ENCODE measurements at regions not wholly inside any gene's neighbourhood (a gene's known extent, or its start where the extent isn't known, plus 50 kb on each side); places are given as distances from the start of the nearest gene placed in this dataset.

DNA sequence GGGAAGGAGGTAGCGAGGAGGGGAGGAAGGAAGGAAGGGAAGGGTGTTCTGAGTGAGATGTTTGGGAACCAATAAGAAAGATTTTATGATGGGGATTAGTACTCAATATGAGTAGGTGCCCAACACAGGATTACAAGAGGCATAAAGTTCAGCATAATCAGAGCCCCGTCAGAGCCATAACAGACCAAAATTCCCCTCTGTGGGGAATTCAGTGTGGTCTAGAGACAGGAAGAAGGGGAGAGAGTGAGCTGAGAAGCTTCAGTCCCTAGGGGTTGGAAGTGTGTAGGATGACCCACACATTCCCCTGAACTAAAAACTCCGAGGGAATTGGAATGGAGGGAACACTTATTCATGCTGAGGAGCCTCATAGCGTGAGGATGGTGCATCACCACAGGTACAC is 160.3 kb upstream of the SASH1 start:
- no peak for DNase-seq

DNA sequence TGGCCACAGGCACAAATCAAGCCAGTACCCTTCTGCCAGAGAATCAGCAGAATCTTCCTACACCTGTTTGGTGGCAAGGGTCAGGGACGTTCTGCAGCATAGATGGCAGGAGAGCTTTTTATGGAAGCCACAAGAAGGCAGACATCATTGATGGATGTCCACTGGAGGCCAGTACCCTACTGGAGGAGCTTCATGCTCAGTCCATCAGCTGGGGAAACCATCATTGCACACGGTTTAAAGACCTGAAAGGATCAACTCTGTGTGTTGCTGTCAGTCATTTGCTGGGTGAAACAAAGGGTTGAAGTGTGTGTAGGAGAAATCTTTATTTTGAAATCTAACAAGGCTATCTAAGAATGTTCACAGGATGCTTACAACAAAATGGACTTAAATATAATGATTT is 158.9 kb upstream of the SASH1 start:
- DNase-seq, result no peak

DNA sequence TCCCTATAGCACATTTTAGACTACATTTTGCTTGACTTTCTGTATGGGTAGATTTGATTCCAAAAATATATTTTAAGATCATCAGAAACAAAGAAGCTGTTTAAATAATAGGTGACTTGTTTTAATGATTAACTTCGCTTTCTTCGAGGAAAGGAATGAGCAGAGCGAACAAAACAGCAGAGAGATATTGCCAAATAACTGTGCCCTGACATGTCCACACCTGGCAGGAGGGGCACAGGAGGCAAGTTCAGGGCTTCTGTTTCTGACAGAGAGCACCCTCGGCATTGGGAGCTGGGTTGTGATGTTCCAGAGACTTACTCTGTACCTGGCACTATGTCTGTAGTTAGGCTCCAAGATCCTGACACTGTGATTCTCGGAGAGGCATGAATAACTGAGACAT is 155.7 kb upstream of the SASH1 start:
- no peak for DNase-seq

DNA sequence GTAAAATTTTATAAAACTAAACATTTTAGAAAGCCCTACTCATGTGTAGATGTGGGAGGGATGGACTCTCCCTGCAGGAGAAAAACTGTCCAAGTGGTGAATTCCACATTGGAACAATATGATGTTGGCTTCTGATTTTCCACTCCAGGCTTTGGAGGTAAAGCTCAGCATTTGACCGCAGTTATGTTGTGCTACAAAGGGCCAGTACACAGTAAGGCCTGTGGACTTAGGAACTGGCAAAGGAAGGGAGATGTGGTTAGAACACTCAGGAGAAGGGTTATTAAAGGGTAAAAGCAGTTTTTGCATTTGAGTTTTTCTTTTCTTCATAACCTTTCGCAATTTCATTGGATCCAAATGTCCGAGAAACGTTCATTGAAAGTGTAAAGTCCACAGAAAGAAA is 150.3 kb upstream of the SASH1 start:
- DNase-seq, result no peak

DNA sequence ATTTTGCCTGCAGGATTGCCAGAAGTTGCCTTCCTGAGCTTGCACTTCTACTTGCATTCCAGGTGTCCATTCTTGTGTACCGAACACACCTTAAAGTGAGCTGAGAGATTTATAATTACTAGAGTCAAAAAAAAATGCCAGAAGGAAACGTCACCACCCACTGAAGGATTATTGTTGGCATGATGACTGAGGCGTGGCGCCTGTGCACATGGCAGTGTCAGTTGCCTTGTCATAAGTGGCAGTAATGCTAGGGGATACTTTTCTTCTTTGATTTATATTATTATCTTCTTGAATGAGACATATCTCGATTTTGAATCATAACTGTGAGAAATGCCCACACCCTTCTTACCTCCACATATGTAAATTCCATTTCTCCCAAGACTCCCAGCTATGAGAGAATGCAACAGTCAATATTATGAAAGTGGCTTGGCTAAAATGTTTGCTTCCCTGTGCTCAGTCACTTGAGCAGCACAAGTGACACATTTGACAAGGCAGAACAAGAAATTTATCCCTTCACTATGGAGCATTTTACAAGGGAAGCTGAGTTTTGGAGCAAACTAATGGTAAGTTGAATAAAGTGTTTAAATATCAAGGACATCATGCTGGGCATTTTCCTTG is 149.5 kb upstream of the SASH1 start:
- no peak for DNase-seq

DNA sequence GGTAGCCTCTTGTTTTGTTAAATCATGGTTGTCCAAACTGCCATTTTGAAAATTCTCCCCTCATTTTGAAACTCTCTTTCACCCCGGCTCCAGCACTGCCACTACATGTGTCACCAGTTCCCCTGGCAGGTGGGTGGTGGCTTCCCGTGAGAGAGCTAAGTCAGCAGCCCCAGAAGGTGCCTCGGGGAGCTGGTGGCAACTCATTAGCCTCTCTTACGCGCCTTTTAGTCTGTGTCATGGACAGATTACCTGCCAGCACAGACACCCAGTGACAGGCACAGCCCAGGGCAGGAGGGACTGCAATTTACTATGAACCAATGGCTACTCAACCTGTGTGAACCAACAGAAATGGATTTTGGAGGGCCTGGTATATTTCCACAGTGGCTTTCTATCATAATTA is 147.1 kb upstream of the SASH1 start:
- DNase-seq, result no peak

DNA sequence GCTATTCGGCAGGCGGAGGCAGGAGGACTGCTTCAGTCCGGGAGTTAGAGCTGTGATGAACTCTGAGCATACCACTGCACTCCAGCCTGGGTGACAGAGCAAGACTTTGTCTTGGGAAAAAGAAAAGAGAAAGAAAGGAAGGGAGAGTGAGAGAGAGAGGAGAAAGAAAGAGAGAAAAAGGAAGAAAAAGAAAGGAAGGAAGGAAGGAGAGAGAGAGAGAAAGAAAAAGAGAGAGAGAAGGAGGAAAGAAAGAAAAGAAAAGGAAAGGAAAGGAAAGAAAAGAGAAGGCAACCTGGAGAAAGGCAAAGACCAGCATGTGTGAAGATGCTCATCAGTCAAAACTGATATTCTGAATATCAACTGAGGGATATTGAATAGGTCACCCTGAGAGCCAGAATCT is 143.1 kb upstream of the SASH1 start:
- DNase-seq, result no peak

DNA sequence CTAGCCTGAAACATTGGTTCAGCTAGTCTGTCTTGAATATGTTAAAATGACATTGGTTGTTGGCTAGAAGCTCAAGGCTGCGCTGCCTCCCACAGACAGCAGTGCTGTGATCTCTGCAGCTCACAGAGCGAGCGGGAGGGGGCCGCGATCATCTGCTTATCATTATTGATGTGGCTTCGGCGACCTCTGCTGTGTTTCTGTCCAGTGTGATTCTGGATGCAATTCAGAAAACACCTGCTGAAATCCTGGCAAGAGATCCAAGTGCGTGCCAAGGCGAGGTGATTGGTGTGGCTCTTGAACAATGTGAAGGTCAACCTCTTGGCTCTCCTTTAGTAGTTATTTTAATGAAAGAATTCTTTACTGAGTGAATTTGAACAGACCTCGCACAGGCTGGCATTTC is 142.3 kb upstream of the SASH1 start:
- no peak for DNase-seq

DNA sequence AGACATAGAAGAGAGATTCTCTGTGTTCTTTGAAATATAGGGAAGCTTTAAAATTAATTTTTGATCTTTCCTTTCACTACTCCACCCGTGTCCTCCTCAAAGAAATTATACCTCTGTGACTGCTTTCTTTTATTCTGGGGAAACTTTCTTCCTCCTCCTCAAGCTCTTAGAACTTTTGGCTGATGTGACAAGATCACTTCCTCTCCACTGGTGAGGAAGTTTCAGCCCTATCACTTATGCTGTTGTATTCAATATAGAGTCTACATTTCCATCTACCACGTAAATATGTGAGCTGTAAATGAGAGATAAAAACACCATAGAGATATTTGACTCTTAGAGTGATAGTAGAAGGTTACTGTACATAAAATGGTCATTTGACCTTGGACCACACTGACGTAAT is 141.9 kb upstream of the SASH1 start:
- DNase-seq, result no peak

DNA sequence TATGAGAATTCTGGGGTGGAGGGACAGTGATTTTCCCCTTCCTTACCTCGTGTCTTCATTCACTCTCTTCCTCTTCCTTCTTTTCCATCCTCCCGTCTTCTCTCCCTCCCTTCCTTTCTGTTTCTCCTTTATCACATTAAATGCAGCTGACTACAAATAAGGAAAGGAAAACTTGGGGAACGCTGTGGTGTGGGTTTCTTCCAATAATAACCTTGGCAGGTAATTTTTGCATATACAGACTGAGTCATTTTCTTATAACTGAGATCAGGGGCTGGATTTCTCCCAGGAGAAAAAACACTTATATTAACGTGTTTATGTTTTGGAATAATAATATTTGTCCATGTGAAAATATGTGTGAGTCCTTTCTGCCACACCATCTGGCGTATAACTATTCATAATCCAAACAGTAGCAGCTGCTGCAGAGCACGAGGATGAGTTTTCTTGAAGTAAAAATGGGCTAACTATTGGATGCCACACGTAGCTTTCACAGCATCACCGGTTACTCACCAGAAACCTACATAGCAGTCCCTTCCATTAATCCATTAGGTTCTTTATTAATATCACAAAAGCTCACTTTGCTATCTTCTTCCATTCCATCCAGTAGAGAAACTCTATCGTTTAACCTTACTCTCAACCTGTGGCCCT is 139.2 kb upstream of the SASH1 start:
- no peak for DNase-seq

DNA sequence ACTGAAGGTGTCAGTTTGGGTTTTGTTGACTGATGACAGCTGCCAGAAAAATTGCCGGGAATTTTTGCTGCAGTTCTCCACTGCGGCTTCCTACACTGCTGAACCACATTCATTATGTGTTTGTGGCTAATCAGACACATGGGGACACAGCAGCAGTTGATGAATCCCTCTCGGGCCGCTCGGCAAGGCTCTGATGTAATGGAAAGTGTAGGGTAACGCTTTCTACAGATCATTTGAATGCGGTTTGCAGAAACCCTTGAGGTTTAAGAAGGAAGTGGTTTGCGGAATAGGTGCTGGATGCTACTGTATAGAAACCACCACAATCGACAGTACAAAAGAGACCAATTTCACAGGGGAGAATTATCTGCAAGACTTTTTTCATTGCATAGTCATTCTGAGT is 138.7 kb upstream of the SASH1 start:
- no peak for DNase-seq

DNA sequence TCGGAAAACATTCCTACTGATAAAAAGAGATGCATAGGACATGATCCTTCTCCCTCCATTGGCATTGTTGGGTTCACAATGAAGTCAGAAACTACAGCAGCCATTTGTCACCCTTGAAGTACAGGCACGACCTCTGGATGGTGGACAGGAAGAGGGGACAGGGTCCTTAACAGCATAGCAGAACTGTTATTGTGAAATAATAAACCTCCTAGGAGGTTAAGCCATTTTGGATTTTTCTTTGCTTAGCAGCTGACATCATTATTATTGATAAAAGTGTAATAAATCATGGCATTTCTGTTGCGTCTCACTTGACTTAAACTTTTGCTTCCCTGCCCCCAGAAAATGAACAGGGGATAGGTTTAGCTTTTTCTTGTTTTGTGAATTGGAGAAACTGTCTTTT is 134.3 kb upstream of the SASH1 start:
- no peak for DNase-seq

DNA sequence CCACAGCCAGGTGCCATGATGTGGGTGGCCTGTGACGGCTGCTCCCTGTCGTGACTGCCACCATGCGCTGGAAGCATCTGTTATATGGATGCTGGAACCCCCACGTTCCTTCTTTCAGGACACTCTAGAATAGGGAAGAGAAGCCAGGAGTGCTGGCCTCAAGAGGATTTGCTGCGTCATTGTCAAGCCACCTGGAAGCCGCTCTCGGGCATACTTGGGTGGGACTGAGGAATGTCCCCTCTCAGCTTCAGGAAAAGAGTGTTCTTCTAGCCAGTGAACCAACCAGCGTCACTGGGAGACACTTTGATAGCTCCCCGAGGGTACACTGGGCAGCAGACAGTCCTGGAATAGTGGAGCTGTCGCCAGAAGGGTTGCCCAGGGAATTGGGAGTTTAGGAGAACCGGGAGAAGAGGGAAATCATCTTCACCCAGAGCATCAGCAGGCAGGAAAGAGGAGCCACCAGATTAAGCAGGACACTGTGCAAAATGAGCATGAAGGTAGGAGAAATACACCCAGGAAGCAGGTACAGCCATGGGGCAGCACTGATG is 130.8 kb upstream of the SASH1 start:
- no peak for DNase-seq

DNA sequence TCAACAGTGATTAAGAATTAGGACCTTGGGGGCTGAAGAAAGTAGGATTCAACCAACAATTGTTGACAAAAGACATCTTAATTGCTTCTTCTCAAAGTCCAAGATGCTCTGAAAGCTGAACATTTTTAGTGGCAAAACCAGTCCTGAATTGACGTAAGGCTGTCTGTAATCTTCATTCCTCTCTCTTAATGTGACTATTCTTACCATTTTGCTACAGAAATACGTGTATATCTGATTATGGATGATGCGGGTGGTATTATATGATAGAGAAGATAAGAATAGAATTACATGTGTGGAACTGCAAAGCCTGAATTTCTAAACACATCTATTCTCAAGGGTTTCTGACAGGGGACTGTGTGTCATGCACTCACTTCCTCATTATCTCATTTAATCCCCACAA is 130.3 kb upstream of the SASH1 start:
- no peak for DNase-seq

DNA sequence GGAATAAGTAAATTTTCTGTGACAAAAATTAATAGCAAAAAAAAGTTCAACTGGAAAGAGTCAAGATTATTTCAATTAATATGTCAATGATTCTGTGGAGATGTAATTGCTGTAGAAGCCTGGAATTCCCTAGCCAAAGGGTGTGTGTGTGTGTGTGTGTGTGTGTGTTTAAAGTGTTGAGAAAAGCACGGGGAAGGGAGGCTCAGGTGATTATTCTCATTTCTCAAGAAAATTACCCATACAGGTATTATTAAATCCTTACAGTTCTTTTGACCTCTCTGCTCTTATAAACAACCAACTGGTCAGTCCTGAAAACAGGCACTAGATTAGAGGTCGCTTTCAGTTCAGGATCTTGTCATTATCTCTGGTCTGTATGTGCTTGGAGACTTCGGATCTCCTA is 129.3 kb upstream of the SASH1 start:
- DNase-seq, result no peak

DNA sequence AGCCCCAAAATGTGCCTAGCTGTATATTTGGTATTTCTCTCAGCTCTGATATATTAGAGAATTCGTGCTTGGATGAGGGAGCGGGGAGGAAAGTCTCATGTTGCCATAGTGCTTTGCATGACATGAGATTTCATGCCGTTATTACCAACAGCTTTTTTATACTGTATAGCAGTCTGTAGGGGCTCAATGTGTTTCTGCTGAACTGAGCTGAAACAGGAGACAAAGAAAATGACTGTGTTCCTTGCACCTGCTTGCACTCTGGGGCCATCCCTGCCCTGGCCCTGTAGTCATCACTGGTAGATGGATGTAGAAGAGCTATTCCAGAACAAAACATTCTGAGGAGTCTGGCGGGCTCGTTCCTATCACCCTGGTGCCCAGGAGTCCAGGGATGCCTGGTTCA is 128.0 kb upstream of the SASH1 start:
- DNase-seq, result no peak

DNA sequence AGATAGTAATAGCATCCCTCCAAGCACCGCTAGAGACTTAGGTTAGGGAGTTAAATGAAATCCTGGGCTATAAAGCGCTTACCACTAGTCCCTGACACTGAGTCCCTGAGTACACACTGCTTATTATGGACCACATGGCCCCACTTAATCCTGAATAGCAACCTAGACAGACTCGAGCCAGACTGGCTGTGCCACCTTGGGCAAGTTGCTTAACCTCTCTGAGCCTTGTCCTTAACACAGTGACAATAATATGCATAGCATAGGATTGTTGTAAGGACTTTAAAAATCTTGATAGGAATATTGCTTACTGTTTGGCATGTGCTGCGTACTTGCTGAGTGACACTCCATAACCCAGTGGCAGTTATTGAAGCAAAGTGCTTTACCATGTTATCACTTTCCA is 125.6 kb upstream of the SASH1 start:
- no peak for DNase-seq

DNA sequence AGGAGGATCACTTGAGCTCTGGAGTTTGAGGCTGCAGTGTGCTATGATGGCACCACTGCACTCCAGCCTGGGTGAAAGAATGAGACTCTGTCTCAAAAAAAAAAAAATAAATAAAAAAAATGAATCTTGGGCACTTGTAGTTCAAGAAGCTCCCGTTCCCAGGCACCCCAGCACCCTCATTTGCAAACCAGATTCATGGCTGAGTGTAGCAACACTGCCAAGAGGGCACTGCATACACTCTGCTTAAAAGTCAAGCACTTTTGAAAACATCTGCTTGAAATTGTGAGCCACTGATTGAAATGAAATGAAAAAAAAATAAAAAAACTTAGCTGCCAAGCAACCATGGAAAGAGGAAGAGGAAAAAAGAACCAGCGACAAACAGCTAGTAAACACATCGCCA is 124.7 kb upstream of the SASH1 start:
- DNase-seq, result no peak

DNA sequence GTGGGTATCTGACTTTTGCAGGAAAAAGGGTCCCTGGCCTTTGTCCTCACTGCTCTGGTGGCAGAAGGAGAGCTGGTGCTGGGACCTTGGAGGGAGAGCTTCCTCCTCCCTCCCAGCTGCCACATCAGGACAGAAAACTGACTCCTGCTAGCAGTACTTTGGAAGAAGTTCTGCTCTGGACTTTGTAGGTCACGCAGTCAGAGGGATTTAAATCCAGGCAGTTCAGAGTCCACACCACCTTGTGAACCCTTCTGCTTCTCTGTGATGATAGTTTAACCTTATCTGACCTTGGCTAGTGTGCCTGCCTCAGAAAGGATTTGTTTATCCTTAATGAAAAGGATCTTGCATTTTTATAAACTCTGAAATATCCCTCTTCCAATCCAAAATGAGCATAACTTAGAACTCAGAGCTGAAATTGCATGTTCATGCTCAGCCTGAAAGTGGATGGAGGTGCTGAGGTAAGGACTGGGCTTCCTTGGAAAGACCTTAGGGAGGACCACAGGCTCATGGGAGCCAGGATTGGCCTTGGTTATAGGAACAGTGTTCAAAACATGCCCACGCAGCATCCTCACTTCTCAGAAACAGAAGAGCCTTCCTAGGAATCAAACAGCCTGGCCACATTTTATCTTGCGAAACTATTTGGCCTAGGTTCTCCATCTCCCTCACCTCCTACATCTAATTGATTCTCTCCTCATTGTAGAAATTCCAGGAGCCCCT is 123.9 kb upstream of the SASH1 start:
- DNase-seq, result no peak

DNA sequence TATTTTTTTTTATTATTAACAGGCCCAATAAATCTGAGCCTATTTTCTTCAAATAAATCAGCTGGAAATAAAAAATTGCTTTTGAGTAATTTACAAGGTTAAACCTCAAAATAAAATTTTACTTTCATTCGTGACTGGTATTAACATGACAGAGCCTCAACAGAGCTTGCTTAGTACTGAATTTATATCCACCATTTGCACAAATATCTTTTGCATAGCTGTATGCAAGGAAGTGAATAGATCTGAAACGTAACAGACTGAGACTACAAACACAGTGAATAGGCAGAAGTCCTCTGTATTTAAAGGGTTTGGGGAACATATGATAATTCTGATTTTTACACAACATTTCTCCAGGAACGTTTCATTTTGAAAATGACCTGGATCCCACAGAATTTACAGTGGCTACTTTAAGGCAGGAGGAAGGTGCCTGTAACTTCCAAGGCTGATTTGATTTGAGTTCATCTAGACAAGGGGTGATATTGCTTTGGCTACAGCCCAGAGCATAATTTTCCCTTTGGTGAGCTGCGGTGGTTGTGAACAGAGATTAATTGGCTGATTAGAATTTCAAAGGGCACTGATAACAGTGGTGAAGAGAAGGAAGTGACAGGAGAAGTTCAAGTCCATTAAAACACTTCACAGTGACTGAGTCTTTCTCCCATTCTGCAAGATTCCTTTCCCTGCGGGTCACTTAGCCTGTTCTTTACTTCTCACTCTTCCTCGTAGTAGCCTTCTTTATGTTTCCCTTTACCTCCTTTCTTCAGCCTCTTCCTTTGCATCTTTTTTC is 121.2 kb upstream of the SASH1 start:
- DNase-seq, result peak; percentile 45

DNA sequence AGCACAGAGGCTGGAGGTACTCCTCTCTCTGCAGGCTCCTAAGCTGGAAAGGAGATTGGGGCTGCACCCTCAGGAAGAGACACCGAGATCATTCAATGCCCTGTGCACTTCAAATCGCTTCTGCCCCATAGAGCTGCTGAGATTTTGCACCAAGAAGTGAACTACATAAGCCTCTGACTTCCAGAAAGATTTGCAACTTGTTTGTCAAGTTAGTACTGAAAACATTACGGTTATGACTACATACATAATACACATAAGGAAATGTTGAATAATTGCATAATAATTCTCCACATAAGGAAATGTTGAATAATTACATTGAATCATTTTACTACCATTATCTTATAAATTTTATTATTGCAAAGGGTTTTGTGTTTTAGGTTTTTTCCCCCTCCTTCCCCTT is 120.3 kb upstream of the SASH1 start:
- DNase-seq, result no peak

DNA sequence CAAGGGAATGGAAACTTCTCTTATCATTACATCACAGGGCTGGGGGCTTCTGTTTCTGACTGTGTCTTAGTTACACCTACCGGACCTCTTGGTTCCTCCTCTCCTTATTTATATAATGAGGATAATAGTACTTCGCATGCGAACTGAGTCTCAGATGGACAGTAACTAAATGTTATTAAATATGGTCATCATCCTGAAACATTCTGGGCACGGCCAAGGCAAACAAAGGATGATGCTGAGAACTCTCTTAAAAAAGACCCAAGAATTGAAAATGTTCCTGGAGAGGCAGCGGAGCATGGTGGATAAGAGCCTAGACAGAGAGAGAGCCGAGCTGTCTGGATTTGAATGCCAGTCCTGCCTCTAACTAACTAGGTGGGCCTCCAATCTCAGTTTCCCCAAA is 119.8 kb upstream of the SASH1 start:
- DNase-seq, result no peak

DNA sequence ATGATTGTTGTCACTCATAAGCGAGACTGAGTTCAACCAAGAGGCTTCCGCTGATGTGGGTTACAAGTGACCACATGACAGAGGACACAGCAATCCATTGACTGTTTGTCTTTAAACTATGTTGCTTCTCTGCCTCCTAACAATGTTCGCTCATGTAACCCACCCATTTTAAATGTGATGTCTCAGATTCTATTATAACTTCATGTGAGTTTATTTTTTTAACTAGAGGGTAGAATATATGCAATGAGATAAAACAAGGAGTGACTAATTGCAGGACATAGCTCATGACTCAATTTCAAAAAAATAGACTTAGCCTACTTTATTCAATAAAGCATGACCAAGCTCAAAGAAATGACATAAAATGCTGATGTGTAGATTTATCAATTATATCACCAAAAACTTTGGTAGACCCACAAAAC is 119.2 kb upstream of the SASH1 start:
- DNase-seq, result no peak

DNA sequence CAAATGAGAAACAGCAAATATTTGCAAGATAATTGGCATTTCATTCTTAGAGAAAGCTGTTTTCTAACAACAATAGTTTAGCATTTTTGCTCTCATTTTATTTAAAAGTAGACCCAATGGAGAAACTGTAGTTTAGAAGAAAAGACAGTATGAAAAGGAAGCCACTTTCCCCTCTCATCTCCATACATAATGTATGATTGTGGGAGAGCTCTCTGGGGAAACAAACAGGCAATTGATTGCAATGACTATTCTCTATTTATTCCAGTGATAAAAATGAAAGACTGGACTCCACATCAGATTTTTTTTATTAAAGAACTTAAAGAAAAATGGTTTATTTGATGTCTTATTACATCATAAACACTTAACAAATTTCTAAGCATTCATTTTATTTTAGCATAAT is 116.8 kb upstream of the SASH1 start:
- DNase-seq, result no peak

Data from eye (tissue), 1 donor.